Right atrium auricular region (tissue), 2 donors: ENCODE measurements at regions not wholly inside any gene's neighbourhood (a gene's known extent, or its start where the extent isn't known, plus 50 kb on each side); places are given as distances from the start of the nearest gene placed in this dataset.

Source experiments
- DNase-seq: peaks from one replicate; pipeline ENCODE4 v3.0.0-alpha.2; 2019; ENCODE audit warnings: low spot score
- H3K27ac ChIP-seq, 2 donors: fragments of 200-600 bp; sonication (generic); 1 replicate in 1 of 2; 2 replicates in 1 of 2; pipeline ENCODE4 v1.5.1; 2016 to 2019
- H3K27me3 ChIP-seq, 2 donors: fragments of 200-600 bp; sonication (generic); one replicate each; pipeline versions ENCODE4 v1.5.1 to v1.6.0; 2017 to 2019
- H3K36me3 ChIP-seq: fragments of 200-600 bp; sonication (generic); one replicate; pipeline ENCODE4 v1.5.1; 2016
- H3K4me1 ChIP-seq, 2 donors: fragments of 200-600 bp; sonication (generic); one replicate each; pipeline versions ENCODE4 v1.5.1 to v1.6.0; 2017 to 2019
- H3K4me3 ChIP-seq, 2 donors: fragments of 200-600 bp; sonication (generic); 1 replicate in 1 of 2; 2 replicates in 1 of 2; pipeline ENCODE4 v1.5.1; 2017 to 2019; ENCODE audit warnings: mild to moderate bottlenecking in 1 of 2, moderate library complexity in 1 of 2
- H3K9me3 ChIP-seq, 2 donors: fragments of 200-600 bp; sonication (generic); one replicate each; pipeline ENCODE4 v1.5.1; 2019
- TF ChIP-seq, protein P1 (sequence below), 2 donors: fragments of 200-600 bp; sonication (generic); IDR thresholded peaks; one replicate each; pipeline ENCODE4 v1.5.1; 2019; ENCODE audit warnings: antibody characterized with exemption in 2 of 2

DNA sequence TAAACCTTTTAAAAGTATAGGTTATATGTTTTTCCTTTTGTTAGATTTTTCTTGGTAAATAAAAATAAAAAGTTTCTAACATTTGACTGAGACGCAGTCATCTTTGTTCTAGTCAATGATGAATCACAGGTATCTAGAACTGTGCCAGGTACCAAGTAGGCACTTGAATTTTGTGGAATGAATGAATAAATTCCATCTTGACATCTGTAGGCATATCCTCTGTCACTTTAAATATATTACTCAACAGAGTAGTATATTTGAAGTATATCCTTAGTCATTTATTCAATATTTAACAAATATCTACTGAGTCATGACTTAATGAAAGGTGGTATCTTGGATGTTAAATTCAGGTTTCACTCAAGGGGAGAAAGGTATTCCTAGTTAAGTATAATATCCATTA is 828.4 kb downstream of the TUSC7 start:
- Histone ChIP-seq H3K4me3 (no peak overlapping the region), H3K4me1 (no peaks in the 10 kb centered on the region), H3K27ac (no peak overlapping the region), H3K9me3 (no peaks in the 10 kb centered on the region), H3K27me3 (no peaks in the 10 kb centered on the region), H3K36me3 (no peaks in the 10 kb centered on the region)
- TF ChIP-seq, protein P1, sequence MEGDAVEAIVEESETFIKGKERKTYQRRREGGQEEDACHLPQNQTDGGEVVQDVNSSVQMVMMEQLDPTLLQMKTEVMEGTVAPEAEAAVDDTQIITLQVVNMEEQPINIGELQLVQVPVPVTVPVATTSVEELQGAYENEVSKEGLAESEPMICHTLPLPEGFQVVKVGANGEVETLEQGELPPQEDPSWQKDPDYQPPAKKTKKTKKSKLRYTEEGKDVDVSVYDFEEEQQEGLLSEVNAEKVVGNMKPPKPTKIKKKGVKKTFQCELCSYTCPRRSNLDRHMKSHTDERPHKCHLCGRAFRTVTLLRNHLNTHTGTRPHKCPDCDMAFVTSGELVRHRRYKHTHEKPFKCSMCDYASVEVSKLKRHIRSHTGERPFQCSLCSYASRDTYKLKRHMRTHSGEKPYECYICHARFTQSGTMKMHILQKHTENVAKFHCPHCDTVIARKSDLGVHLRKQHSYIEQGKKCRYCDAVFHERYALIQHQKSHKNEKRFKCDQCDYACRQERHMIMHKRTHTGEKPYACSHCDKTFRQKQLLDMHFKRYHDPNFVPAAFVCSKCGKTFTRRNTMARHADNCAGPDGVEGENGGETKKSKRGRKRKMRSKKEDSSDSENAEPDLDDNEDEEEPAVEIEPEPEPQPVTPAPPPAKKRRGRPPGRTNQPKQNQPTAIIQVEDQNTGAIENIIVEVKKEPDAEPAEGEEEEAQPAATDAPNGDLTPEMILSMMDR (IDR thresholded peaks at IDR 0.05) = no peak
- no peak for DNase-seq

DNA sequence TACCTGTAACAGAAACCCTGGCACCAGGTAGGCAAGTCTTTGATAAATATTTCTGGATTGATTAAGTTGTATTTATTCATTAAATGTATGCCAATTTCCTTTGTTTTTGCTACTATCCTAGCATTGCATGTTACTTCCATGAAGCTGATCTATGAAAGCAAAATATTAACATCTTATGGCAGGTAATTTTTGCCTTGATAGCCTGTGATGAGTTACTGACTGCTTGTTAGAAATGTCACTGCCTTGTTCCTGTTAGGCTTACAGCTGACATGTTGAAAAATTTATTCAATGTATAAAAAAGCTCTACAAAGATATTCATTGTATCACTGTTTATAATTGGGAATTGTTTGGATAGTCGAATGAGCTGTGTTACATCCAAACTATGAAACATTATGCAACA is 830.1 kb downstream of the TUSC7 start:
- H3K4me1 ChIP-seq = no peaks in the 10 kb centered on the region
- no peak overlapping the region for H3K4me3 ChIP-seq
- H3K36me3 ChIP-seq = no peaks in the 10 kb centered on the region
- H3K27ac ChIP-seq = no peak overlapping the region
- TF ChIP-seq, protein P1 (IDR thresholded peaks at IDR 0.05) = no peak
- DNase-seq = no peak
- no peaks in the 10 kb centered on the region for H3K27me3 ChIP-seq
- no peaks in the 10 kb centered on the region for H3K9me3 ChIP-seq

DNA sequence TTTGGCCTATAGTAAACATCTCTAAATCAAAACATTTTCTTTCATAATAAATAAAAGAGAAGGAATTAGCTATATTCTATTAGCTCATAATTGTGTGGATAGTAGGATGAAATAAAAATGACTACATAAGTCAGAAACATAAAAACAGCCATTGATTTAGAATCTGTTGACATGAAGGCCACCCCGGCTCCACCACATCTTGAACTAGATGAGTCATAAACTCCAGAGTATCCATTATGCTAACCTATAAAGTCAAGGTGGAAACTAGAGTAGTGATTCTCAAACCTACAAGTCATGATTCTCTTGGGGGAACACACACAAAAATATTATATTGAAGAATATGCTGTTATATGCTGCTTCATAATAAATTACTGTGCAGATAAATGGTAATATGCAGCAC is 831.0 kb downstream of the TUSC7 start:
- Histone ChIP-seq H3K4me1 (no peaks in the 10 kb centered on the region), H3K36me3 (no peaks in the 10 kb centered on the region), H3K27me3 (no peaks in the 10 kb centered on the region), H3K9me3 (no peaks in the 10 kb centered on the region), H3K27ac (no peak overlapping the region), H3K4me3 (no peak overlapping the region)
- TF ChIP-seq, protein P1 (IDR thresholded peaks at IDR 0.05) = no peak
- DNase-seq = no peak

DNA sequence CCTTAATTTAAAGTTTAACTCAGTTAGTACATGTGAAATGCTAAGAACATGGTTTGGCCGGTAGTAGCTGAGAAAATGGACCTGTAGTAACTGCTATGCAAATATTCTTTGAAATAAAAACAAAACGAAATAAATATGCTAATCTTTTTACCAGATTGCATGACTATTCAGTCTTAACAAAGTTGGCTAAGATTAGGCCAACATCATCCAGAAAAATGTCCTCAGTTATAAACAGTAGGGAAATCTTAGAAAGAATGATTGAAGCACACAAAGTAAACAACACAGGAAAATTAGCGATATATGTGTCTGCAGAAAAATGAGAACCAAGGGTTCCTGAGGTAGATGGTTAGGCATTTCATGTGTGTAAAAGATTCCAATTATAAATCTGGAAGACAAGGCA is 832.1 kb downstream of the TUSC7 start:
- H3K4me3 ChIP-seq = no peak overlapping the region

DNA sequence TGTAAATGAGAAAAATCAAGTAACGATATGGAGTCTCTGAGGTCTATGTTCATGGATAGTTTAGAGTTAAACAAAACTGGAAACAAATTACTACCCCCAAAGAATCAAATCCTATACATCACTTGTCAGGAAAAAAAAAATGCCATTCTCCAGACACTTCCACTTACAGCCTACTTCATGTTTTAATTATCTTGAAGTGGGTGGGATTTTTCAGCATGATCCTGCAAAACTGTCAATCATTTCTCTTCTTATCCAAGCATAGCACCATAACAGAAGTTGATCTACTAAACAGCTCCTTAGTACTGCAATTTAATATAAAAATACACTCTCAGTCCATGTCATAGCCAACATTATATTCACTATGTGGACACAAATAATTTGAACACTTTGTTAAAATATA is 833.9 kb downstream of the TUSC7 start:
- Histone ChIP-seq H3K4me3 (no peak overlapping the region), H3K4me1 (no peaks in the 10 kb centered on the region), H3K27me3 (no peaks in the 10 kb centered on the region), H3K9me3 (no peaks in the 10 kb centered on the region), H3K27ac (no peak overlapping the region), H3K36me3 (no peaks in the 10 kb centered on the region)
- DNase-seq = no peak
- TF ChIP-seq, protein P1 (IDR thresholded peaks at IDR 0.05) = no peak

More for the DNA sequence above, 832.1 kb downstream of the TUSC7 start:
- no peak for DNase-seq
- Histone ChIP-seq H3K4me1 (no peaks in the 10 kb centered on the region), H3K36me3 (no peaks in the 10 kb centered on the region), H3K27ac (no peak overlapping the region), H3K9me3 (no peaks in the 10 kb centered on the region), H3K27me3 (no peaks in the 10 kb centered on the region)
- TF ChIP-seq, protein P1 (IDR thresholded peaks at IDR 0.05) = no peak

DNA sequence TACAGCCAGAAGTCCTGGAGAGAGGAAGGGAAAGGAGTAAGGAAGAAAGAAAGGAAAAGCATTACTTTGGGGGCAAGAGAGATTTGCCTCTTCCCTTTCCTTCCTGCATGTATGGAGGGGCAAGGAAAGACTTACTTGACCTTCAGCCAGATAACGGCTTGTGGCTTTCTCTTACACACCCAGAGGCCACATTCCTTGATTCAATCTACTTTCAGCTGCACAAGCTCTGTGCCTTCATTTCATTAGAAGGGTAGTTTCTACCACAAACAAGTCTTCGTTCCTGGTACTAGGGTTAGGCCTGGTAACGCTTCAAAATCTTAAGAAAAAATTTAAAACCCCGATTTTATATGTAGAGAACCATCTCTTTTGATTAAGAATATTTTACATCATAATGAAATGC is 835.9 kb downstream of the TUSC7 start:
- TF ChIP-seq, protein P1 (IDR thresholded peaks at IDR 0.05) = no peak
- no peaks in the 10 kb centered on the region for H3K4me1 ChIP-seq
- H3K9me3 ChIP-seq = no peaks in the 10 kb centered on the region
- no peak for DNase-seq
- no peak overlapping the region for H3K27ac ChIP-seq
- H3K4me3 ChIP-seq = no peak overlapping the region
- no peaks in the 10 kb centered on the region for H3K27me3 ChIP-seq
- no peaks in the 10 kb centered on the region for H3K36me3 ChIP-seq
